Activated CD8-positive, alpha-beta memory T cell treated with anti-CD3 and anti-CD28 coated beads for 36 hours (primary cell): ENCODE measurements at regions not wholly inside any gene's neighbourhood (a gene's known extent, or its start where the extent isn't known, plus 50 kb on each side); places are given as distances from the start of the nearest gene placed in this dataset.
"Not testable (repeated sequence)": the region's sequence is repeated elsewhere in the genome, so short reads cannot be mapped to it uniquely, and the experiment has no call there.

ENCODE experiments used
- CTCF ChIA-PET: fragments of 350-600 bp; sonication (Branson Sonifier 250); formaldehyde crosslinking; loops from one replicate; lab custom pipeline; 2021; ENCODE audit warnings: antibody characterized with exemption; lab: Charles Lee
- POLR2A ChIA-PET: fragments of 350-600 bp; sonication (Branson Sonifier 250); formaldehyde crosslinking; loops from one replicate; lab custom pipeline; 2021; ENCODE audit warnings: antibody characterized with exemption; lab: Charles Lee

DNA sequence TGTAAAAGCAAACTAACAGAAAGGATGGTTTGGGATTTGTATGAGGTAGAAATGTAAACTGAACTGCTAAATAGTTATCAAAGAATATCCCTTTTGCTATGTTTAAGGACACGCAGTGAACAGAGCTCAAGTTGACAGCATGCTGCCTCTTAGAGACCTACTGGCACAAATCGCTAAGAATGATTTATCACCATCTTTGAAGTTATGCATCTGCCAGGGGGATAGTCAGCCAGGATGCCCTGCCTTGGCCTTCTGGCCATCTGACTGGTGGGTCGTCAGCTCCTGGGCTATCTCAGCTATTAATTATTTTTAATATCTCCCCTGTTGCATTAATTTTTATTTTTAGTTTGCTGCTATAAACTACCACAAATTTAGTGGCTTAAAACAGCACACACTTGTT lies 334.8 kb upstream of the KAZN start:
- ChIA-PET POLR2A (no interaction called here), CTCF (no interaction called here)

DNA sequence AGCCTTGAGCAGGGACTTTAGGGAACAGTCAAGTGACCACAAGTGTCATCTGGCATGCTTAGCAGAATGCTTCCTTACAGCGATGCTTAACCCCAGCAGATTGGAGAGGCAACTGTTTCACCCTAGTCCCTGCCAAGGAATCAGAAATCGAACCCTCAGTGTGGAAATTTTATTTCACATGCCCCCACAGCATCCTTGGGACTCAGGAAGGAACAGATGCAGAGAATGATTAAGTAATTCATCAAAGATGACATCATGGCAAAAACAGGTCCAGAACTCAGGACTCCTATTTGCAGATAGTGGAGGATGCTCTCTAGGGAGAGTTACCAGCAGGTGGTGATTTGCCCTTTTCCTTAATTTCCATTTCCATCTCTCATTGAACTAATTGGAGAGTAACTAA lies 333.0 kb upstream of the KAZN start:
- ChIA-PET CTCF (no interaction called here), POLR2A (no interaction called here)

- ChIA-PET POLR2A (no interaction called here), CTCF (no interaction called here)
These were observed 330.5 kb upstream of the KAZN start for GRCh38 chr1:14267991-14268390.

GRCh38 chr1:14270821-14271220 lies 327.7 kb upstream of the KAZN start:
- POLR2A ChIA-PET, result no interaction called here
- CTCF ChIA-PET, result no interaction called here

- ChIA-PET POLR2A (no interaction called here), CTCF (no interaction called here)
These were observed 324.7 kb upstream of the KAZN start for GRCh38 chr1:14273811-14274210.

GRCh38 chr1:14279891-14280290 lies 318.6 kb upstream of the KAZN start:
- POLR2A ChIA-PET, CTCF ChIA-PET: not testable (repeated sequence)

GRCh38 chr1:14280909-14281308 lies 317.6 kb upstream of the KAZN start:
- ChIA-PET POLR2A (no interaction called here), CTCF (no interaction called here)

- ChIA-PET CTCF (no interaction called here), POLR2A (no interaction called here)
These were observed 317.1 kb upstream of the KAZN start for GRCh38 chr1:14281412-14281811.

DNA sequence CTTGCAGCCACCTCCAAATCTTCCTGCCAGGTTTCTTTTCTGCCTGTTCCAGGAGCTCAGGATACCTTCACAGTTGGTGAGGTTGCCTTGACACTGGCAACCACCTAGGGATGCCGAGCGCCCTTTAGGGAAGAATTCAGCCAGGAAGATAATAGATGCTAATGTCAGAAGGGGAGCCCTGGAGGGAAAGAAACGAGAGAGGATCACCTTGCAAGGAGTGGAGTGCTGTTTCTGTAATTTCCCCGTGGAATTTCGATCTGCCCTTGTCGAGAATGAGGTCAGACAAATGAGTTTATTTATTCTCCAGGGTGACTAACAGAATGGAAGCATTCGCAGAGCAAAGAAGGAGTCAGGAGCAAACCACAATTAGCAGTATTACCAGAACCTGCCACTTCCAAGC lies 315.8 kb upstream of the KAZN start:
- ChIA-PET CTCF (no interaction called here), POLR2A (no interaction called here)

GRCh38 chr1:14285238-14285637 lies 313.2 kb upstream of the KAZN start:
- ChIA-PET POLR2A (no interaction called here), CTCF (no interaction called here)

GRCh38 chr1:14291182-14291581 lies 307.3 kb upstream of the KAZN start:
- CTCF ChIA-PET, POLR2A ChIA-PET: not testable (repeated sequence)

- ChIA-PET POLR2A (no interaction called here), CTCF (no interaction called here)
These were observed 306.0 kb upstream of the KAZN start for GRCh38 chr1:14292520-14292919.

DNA sequence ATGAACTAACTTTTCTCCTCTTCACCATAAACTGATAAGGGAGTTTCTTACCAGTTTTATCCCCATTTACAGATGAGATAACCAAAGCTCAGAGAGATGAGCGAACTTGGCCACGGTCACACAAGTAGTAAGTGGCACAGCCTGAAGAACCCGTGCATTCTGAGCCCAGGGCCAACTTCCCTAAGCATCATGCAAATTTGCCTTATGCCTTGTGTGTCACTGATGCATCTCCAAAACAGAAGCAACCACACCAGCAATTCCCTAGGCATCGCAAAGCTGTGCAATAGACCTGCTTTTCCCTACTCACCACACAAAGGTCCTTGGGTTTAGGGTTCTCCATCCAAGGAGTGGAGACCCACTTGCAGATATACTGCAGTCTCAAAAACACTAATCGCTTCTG lies 304.5 kb upstream of the KAZN start:
- POLR2A ChIA-PET, result no interaction called here
- CTCF ChIA-PET, result no interaction called here

DNA sequence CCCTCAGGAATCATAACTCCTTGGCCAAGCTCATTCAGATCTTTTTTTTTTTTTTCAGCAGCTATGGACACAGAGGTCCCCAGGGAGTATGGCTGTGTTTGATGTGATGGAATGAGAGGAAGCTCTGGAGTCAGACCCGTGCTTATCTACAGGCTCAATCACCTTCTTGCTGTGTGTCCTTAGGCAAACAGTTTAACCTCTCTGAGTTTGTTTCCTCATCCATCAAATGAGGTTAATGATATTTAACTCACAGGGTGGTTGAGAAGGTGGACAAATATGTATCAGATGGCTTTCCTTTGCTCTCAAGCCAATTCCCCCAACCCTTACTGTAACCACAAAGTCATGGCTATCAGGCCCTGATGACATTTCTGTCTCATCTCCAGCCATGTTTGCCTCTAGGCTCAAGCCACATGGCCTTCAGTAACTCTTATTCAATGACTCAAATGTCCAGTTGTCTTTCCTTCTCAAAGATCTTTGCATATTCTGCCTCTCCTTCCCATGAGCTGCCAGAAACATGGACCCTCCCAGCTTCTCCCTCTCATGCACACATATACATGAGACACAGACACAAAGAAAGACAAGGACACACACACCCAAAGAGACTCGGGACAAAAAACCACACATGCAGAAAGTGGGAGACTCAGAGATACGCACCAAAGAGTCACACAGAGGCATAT lies 303.5 kb upstream of the KAZN start:
- POLR2A ChIA-PET, result no interaction called here

GRCh38 chr1:14296795-14297194 lies 301.7 kb upstream of the KAZN start:
- POLR2A ChIA-PET, result no interaction called here

More for the DNA sequence above, 303.5 kb upstream of the KAZN start:
- CTCF ChIA-PET, result no interaction called here

GRCh38 chr1:14297356-14297755 lies 301.1 kb upstream of the KAZN start:
- ChIA-PET POLR2A (no interaction called here), CTCF (no interaction called here)

More at GRCh38 chr1:14296795-14297194, 301.7 kb upstream of the KAZN start:
- CTCF ChIA-PET, result no interaction called here

DNA sequence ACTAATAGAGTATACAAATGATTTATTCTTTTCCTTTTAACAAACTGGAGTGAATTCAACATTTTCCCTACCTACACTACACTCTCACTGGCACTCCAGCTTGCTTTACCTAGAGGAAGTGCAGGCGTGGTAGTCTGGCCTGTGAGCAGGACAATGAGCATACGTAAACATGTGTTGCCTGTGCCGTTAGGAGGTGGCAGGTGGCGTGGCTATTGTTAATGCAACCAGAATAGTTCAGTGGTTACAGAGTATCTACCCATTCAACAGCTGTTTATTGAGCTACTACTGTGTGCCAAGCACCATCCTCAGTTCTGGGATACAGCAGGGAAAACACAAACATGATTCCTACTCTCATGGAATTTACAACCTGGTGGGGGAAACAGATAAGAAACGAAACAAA lies 299.7 kb upstream of the KAZN start:
- ChIA-PET CTCF (no interaction called here), POLR2A (no interaction called here)

DNA sequence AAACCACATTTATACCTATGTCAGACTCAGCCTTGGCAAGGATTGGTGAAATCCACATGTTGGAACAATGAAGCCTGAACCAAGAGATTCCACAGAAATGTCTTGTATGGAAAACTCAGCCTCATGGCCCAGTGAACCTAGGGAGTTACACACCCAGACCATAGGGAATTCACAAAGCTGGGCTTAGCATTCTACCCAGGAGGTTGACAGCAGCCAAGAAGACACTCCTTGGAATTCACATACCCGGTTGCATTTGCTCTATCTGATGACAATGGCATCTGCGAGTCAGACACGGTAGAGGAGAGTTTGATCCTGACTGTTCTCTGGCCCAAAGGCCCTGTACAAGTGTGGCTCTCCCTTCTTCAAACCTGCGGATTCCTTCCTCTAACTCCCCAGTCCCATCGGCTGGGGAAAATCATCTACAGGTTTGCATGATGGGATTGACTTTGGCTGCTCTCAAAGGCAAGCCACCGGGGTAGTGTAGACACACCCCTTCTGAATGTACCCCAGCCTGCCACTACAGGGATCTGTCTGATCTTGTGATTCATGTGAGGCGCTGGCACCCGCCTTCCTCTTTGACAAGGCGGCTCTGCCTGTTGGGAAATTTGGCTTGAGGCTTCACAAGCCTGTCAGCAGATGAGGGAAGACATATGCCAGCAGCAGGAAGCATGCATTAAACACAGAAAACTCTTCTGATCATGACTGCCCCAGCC lies 297.3 kb upstream of the KAZN start:
- CTCF ChIA-PET, result no interaction called here
- POLR2A ChIA-PET, result no interaction called here

- POLR2A ChIA-PET, result no interaction called here
- CTCF ChIA-PET, result no interaction called here
These were observed 296.8 kb upstream of the KAZN start for GRCh38 chr1:14301704-14302024.

- ChIA-PET POLR2A (no interaction called here), CTCF (no interaction called here)
These were observed 296.5 kb upstream of the KAZN start for GRCh38 chr1:14302025-14302424.

DNA sequence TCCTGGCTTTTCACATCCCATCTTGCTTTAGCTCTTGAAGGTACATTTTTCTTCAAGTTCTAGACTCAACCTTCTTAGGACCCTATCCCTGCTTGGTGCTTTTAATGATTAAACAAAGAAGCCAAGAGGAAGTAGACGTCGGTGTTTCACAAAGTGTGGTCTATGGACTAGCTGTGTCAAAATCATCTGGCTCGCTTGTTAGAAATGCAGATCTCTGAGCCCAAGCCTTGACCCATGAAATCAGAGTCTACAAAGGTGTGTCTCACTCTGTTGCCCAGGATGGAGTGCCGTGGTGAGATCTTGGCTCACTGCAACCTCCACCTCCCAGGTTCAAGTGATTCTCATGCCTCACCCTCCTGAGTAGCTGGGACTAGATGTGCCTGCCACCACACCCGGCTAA lies 295.5 kb upstream of the KAZN start:
- ChIA-PET CTCF (no interaction called here), POLR2A (no interaction called here)
